H9 (cell line): ENCODE measurements at regions not wholly inside any gene's neighbourhood (a gene's known extent, or its start where the extent isn't known, plus 50 kb on each side); places are given as distances from the start of the nearest gene placed in this dataset.
A peak's percentile ranks its signal among the peaks of the same experiment; 100 is the strongest.

ENCODE experiments used
- DNase-seq: peaks from one replicate; pipeline ENCODE4 v3.0.0-alpha.2; 2017
- H2AFZ ChIP-seq: one replicate; pipeline ENCODE4 v1.6.1; 2013; ENCODE audit warnings: mild to moderate bottlenecking, low read length, control low read depth, moderate library complexity
- H2AK5ac ChIP-seq: 2 replicates; pipeline ENCODE4 v1.6.1; 2013; ENCODE audit warnings: low read length, control low read depth, mixed read lengths; ENCODE audit not compliant: insufficient read length
- H2BK120ac ChIP-seq: one replicate; pipeline ENCODE4 v1.6.1; 2013; ENCODE audit warnings: low read depth, mild to moderate bottlenecking, low read length, control low read depth, inconsistent platforms; ENCODE audit not compliant: poor library complexity, severe bottlenecking
- H2BK12ac ChIP-seq: 2 replicates; pipeline ENCODE4 v1.6.1; 2013; ENCODE audit warnings: low read length, control low read depth, mixed read lengths, low read depth; ENCODE audit not compliant: insufficient read length
- H2BK15ac ChIP-seq: 2 replicates; pipeline ENCODE4 v1.6.1; 2013; ENCODE audit warnings: low read depth, low read length, control low read depth
- H2BK20ac ChIP-seq: one replicate; pipeline ENCODE4 v1.6.1; 2013; ENCODE audit warnings: low read depth, mild to moderate bottlenecking, low read length, control low read depth, inconsistent platforms; ENCODE audit not compliant: poor library complexity, severe bottlenecking
- H2BK5ac ChIP-seq: 2 replicates; pipeline ENCODE4 v1.6.1; 2013; ENCODE audit warnings: low read length, control low read depth, mixed read lengths; ENCODE audit not compliant: insufficient read length
- H3K14ac ChIP-seq: 2 replicates; pipeline ENCODE4 v1.6.1; 2013; ENCODE audit warnings: low read length, control low read depth; ENCODE audit not compliant: insufficient read depth
- H3K18ac ChIP-seq: 2 replicates; pipeline ENCODE4 v1.6.1; 2013; ENCODE audit warnings: low read depth, mild to moderate bottlenecking, mixed read lengths, low read length, control low read depth; ENCODE audit not compliant: insufficient read length
- H3K23ac ChIP-seq: 2 replicates; pipeline ENCODE4 v1.6.1; 2013; ENCODE audit warnings: low read length, control low read depth, mixed read lengths, low read depth; ENCODE audit not compliant: insufficient read length
- H3K23me2 ChIP-seq: 2 replicates; pipeline ENCODE4 v1.6.1; 2013; ENCODE audit warnings: low read depth, mild to moderate bottlenecking, mixed read lengths, low read length, control low read depth; ENCODE audit not compliant: insufficient read length, poor library complexity, severe bottlenecking
- H3K27ac ChIP-seq: 2 replicates; pipeline ENCODE4 v1.5.1; 2013; ENCODE audit warnings: low read length, control low read depth, mixed read lengths, low read depth; ENCODE audit not compliant: insufficient read length
- H3K27me3 ChIP-seq: 2 replicates; pipeline ENCODE4 v1.6.1; 2013; ENCODE audit warnings: low read length, control low read depth, inconsistent platforms; ENCODE audit not compliant: insufficient read depth
- H3K4ac ChIP-seq: 2 replicates; pipeline ENCODE4 v1.6.1; 2013; ENCODE audit warnings: low read depth, mild to moderate bottlenecking, control low read depth, inconsistent platforms, low read length, moderate library complexity
- H3K4me1 ChIP-seq: 2 replicates; pipeline ENCODE4 v1.6.1; 2013; ENCODE audit warnings: low read length, control low read depth, inconsistent platforms; ENCODE audit not compliant: insufficient read depth
- H3K4me2 ChIP-seq: 2 replicates; pipeline ENCODE4 v1.6.1; 2013; ENCODE audit warnings: low read length, control low read depth, mixed read lengths; ENCODE audit not compliant: insufficient read length, insufficient read depth
- H3K56ac ChIP-seq: 2 replicates; pipeline ENCODE4 v1.6.1; 2013; ENCODE audit warnings: low read depth, mild to moderate bottlenecking, mixed read lengths, low read length, control low read depth; ENCODE audit not compliant: insufficient read length
- H3K79me1 ChIP-seq: 2 replicates; pipeline ENCODE4 v1.6.1; 2013; ENCODE audit warnings: low read depth, mild to moderate bottlenecking, moderate library complexity, low read length, control low read depth, inconsistent platforms; ENCODE audit not compliant: insufficient read depth, poor library complexity, severe bottlenecking
- H3K79me2 ChIP-seq: 2 replicates; pipeline ENCODE4 v1.6.1; 2013; ENCODE audit warnings: low read length, control low read depth, inconsistent platforms; ENCODE audit not compliant: insufficient read depth
- H3K9ac ChIP-seq: 2 replicates; pipeline ENCODE4 v1.6.1; 2013; ENCODE audit warnings: low read length, control low read depth, mixed read lengths; ENCODE audit not compliant: insufficient read length; ENCODE audit errors: extremely low read depth
- H3K9me3 ChIP-seq: one replicate; pipeline ENCODE4 v1.6.1; 2013; ENCODE audit warnings: low read depth, low read length, inconsistent platforms; ENCODE audit not compliant: control insufficient read depth
- H3T11ph ChIP-seq: one replicate; pipeline ENCODE4 v1.6.1; 2013; ENCODE audit warnings: mild to moderate bottlenecking, low read length, control low read depth, inconsistent platforms
- H4K20me1 ChIP-seq: one replicate; pipeline ENCODE4 v1.6.1; 2013; ENCODE audit not compliant: control insufficient read depth, insufficient read length, insufficient read depth
- H4K5ac ChIP-seq: 2 replicates; pipeline ENCODE4 v1.6.1; 2013; ENCODE audit warnings: low read depth, mild to moderate bottlenecking, mixed read lengths, low read length, control low read depth; ENCODE audit not compliant: insufficient read length
- H4K8ac ChIP-seq: replicated peaks from 2 replicates; pipeline ENCODE4 v1.6.1; 2013; ENCODE audit warnings: low read length, control low read depth, mixed read lengths, low read depth; ENCODE audit not compliant: insufficient read length
- H4K91ac ChIP-seq: 2 replicates; pipeline ENCODE4 v1.6.1; 2013; ENCODE audit warnings: low read depth, mild to moderate bottlenecking, moderate library complexity, mixed read lengths, low read length, control low read depth; ENCODE audit not compliant: insufficient read length
- H3K27ac Mint-ChIP-seq, 3 experiments: 2 replicates in 2 of 3; 3 replicates in 1 of 3; pipeline ENCODE4 v1.8.0; 2020 to 2021; ENCODE audit warnings: mixed read lengths in 3 of 3, mild to moderate bottlenecking in 1 of 3, moderate library complexity in 1 of 3
- H3K27me3 Mint-ChIP-seq: 2 replicates; pipeline ENCODE4 v1.8.0; 2021; ENCODE audit warnings: low read depth, mild to moderate bottlenecking, moderate library complexity, mixed read lengths
- H3K36me3 Mint-ChIP-seq, 3 experiments: 2 replicates in 2 of 3; 3 replicates in 1 of 3; pipeline ENCODE4 v1.8.0; 2020 to 2021; ENCODE audit warnings: low read depth in 3 of 3, mixed read lengths in 3 of 3; ENCODE audit not compliant: insufficient read depth in 1 of 3
- H3K4me1 Mint-ChIP-seq, 2 experiments: 2 replicates each; pipeline ENCODE4 v1.8.0; 2020; ENCODE audit warnings: mixed read lengths in 2 of 2
- H3K4me3 Mint-ChIP-seq, 2 experiments: 2 replicates in 1 of 2; 3 replicates in 1 of 2; pipeline ENCODE4 v1.8.0; 2020 to 2021; ENCODE audit warnings: mild to moderate bottlenecking in 2 of 2, mixed read lengths in 2 of 2, moderate library complexity in 1 of 2
- H3K9me3 Mint-ChIP-seq, 2 experiments: 2 replicates in 1 of 2; 3 replicates in 1 of 2; pipeline ENCODE4 v1.8.0; 2020; ENCODE audit warnings: mild to moderate bottlenecking in 2 of 2, mixed read lengths in 2 of 2, moderate library complexity in 1 of 2
- WGBS: extraction: QIAGEN DNeasy Blood & Tissue Kit; methylation state at CpG from one replicate; pipeline ENCODE4 v1.1.7; 2013; ENCODE audit warnings: missing lambda C conversion rate, low lambda C conversion rate, mixed read lengths; ENCODE audit not compliant: insufficient read length; ENCODE audit errors: extremely low coverage; 5-methylcytosine and 5-hydroxymethylcytosine counted together
- TF ChIP-seq, protein P1 (sequence below): fragments of 200-600 bp; sonication (generic); conservative IDR thresholded peaks from 3 replicates; pipeline ENCODE4 v1.8.0; 2021; ENCODE audit warnings: antibody characterized with exemption, mild to moderate bottlenecking

DNA sequence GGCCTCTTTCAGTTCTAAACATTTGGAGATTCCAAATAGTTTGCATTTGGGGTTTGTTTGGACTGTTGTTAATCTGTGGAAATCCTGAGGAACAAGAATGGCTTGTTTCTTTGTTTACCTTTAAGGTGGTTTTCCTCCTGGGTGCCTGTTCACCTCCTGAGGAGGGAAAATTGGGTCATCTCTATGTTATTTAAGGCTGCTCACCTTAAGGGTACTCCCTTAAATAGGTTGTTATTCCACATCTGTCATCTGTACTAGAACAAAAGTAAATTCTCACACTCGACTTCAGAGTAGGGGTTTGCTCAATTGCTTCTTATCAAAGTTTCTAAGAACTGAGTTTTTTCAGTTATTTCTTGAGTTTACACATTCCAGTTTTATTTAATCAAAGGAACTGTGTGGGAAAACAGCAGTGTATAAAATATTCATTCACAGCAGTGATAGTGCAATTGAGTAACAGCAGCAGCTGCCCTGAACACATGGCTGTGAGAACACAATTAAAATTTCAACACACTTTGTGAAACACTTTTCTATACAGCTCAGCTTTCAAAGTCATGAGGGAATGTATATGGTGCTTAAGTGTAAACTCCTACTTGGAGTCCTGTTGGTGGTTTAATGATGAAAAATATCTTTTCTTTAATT lies 238.5 kb upstream of the PGRMC2 start:
- Histone ChIP-seq H3K18ac (no peak overlapping the region), H3K23ac (no peak overlapping the region), H2BK20ac (no peak overlapping the region), H3K9me3 (no peaks in the 10 kb centered on the region), H3K4me2 (no peak overlapping the region), H3K27me3 (no peaks in the 10 kb centered on the region), H3K9ac (no peak overlapping the region), H4K5ac (no peak overlapping the region), H2AFZ (no peak overlapping the region), H2BK12ac (no peak overlapping the region), H4K8ac (no peak overlapping the region), H2BK15ac (no peak overlapping the region), H2AK5ac (no peak overlapping the region), H3T11ph (no peak overlapping the region), H4K91ac (no peak overlapping the region), H3K14ac (no peak overlapping the region), H2BK120ac (no peak overlapping the region), H3K4me1 (peaks cover 6% of the 10 kb centered on the region; the same call in 1 of the 2 replicates), H3K56ac (no peak overlapping the region), H2BK5ac (no peak overlapping the region), H3K27ac (no peak overlapping the region), H3K4ac (no peak overlapping the region), H3K79me1 (no peaks in the 10 kb centered on the region), H4K20me1 (no peaks in the 10 kb centered on the region), H3K79me2 (no peaks in the 10 kb centered on the region), H3K23me2 (no peaks in the 10 kb centered on the region)
- H3K4me3 Mint-ChIP-seq: no peak overlapping the region
- H3K27me3 Mint-ChIP-seq: no peaks in the 10 kb centered on the region
- peaks cover 28 to 32% of the 10 kb centered on the region in 2 experiments for H3K4me1 Mint-ChIP-seq
- WGBS: no CpG with 5 or more reads among the region's 1 CpG
- TF ChIP-seq, protein P1, sequence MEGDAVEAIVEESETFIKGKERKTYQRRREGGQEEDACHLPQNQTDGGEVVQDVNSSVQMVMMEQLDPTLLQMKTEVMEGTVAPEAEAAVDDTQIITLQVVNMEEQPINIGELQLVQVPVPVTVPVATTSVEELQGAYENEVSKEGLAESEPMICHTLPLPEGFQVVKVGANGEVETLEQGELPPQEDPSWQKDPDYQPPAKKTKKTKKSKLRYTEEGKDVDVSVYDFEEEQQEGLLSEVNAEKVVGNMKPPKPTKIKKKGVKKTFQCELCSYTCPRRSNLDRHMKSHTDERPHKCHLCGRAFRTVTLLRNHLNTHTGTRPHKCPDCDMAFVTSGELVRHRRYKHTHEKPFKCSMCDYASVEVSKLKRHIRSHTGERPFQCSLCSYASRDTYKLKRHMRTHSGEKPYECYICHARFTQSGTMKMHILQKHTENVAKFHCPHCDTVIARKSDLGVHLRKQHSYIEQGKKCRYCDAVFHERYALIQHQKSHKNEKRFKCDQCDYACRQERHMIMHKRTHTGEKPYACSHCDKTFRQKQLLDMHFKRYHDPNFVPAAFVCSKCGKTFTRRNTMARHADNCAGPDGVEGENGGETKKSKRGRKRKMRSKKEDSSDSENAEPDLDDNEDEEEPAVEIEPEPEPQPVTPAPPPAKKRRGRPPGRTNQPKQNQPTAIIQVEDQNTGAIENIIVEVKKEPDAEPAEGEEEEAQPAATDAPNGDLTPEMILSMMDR: no peak
- H3K36me3 Mint-ChIP-seq: no peaks in the 10 kb centered on the region
- H3K9me3 Mint-ChIP-seq: no peaks in the 10 kb centered on the region
- DNase-seq: no peak
- peak overlapping the region in 1 of 3 experiments; percentile 83; a peak in 1 of 7 replicates for H3K27ac Mint-ChIP-seq
